K562 (cell line): ENCODE measurements at regions not wholly inside any gene's neighbourhood (a gene's known extent, or its start where the extent isn't known, plus 50 kb on each side); places are given as distances from the start of the nearest gene placed in this dataset.
A peak's percentile ranks its signal among the peaks of the same experiment; 100 is the strongest.

ENCODE experiments used
- CBFA2T2 ChIP-seq: fragments of 450-650 bp; conservative IDR thresholded peaks from 2 replicates; pipeline ENCODE4 v1.6.1; 2017; ENCODE audit warnings: mild to moderate bottlenecking
- CHD1 ChIP-seq: fragments of 200-600 bp; sonication (generic); IDR thresholded peaks from one replicate; pipeline ENCODE4 v1.6.1; 2012; ENCODE audit warnings: mild to moderate bottlenecking, moderate library complexity, low read length, inconsistent platforms
- CREB1 ChIP-seq, 2 experiments: sonication (generic) in 1 of 2; formaldehyde crosslinking in 1 of 2; IDR thresholded peaks; 2 replicates each; pipeline versions ENCODE4 v1.6.1 to v1.8.0; 2012 to 2022; ENCODE audit warnings: inconsistent platforms in 1 of 2, mild to moderate bottlenecking in 1 of 2, missing genetic modification reagents in 1 of 2, moderate library complexity in 1 of 2
- E2F3 ChIP-seq: fragments of 250-450 bp; sonication (Bioruptor Pico); IDR thresholded peaks from 2 replicates; pipeline ENCODE4 v1.4.0; 2020; ENCODE audit warnings: mild to moderate bottlenecking
- ELF4 ChIP-seq: fragments of 450-650 bp; formaldehyde crosslinking; IDR thresholded peaks from 2 replicates; pipeline ENCODE4 v1.4.0; 2022; ENCODE audit warnings: missing genetic modification characterization
- FIP1L1 ChIP-seq: fragments of 200-400 bp; formaldehyde crosslinking; IDR thresholded peaks from 2 replicates; pipeline ENCODE4 v1.6.1; 2018; ENCODE audit warnings: mild to moderate bottlenecking, low read depth, low read length; ENCODE audit not compliant: poor library complexity, severe bottlenecking
- FOS ChIP-seq: IDR thresholded peaks from 3 replicates; pipeline ENCODE4 v1.6.1; 2011; ENCODE audit not compliant: insufficient read length; ENCODE audit errors: extremely low read depth
- FOXK2 ChIP-seq, 2 experiments: fragments of 450-650 bp; IDR thresholded peaks in 1 of 2; conservative IDR thresholded peaks in 1 of 2; 2 replicates each; pipeline ENCODE4 v1.6.1; 2016; ENCODE audit warnings: low read depth in 2 of 2, mild to moderate bottlenecking in 1 of 2
- NFE2L1 ChIP-seq: fragments of 450-650 bp; IDR thresholded peaks from 2 replicates; pipeline ENCODE4 v1.6.1; 2016; ENCODE audit warnings: missing genetic modification characterization, low read depth, mild to moderate bottlenecking, missing compliant biosample characterization, moderate library complexity, borderline replicate concordance
- POLR3G ChIP-seq: IDR thresholded peaks from 2 replicates; pipeline ENCODE4 v1.6.1; 2011; ENCODE audit not compliant: insufficient read length, insufficient replicate concordance; ENCODE audit errors: extremely low read depth
- ZFP36 ChIP-seq: fragments of 150-350 bp; IDR thresholded peaks from 2 replicates; pipeline ENCODE4 v1.6.1; 2018; ENCODE audit warnings: low read length, low read depth; ENCODE audit not compliant: partially characterized antibody
- ZKSCAN3 ChIP-seq: fragments of 250-450 bp; sonication (Bioruptor Pico); IDR thresholded peaks from 2 replicates; pipeline ENCODE4 v1.4.0; 2020
- ZNF444 ChIP-seq: fragments of 250-450 bp; sonication (Bioruptor Pico); IDR thresholded peaks from 2 replicates; pipeline ENCODE4 v1.4.0; 2020; ENCODE audit warnings: mild to moderate bottlenecking, moderate library complexity
- ZNF551 ChIP-seq: fragments of 250-450 bp; sonication (Bioruptor Pico); IDR thresholded peaks from 2 replicates; pipeline ENCODE4 v1.5.0; 2021; ENCODE audit warnings: mild to moderate bottlenecking, moderate library complexity
- TF ChIP-seq, protein P1 (sequence below): sonication (generic); IDR thresholded peaks from 2 replicates; pipeline ENCODE4 v1.6.1; 2016
- TF ChIP-seq, protein P2 (sequence below): sonication (generic); formaldehyde crosslinking; IDR thresholded peaks from 2 replicates; pipeline ENCODE4 v1.8.1; 2022; ENCODE audit warnings: missing genetic modification reagents
- TF ChIP-seq, protein P3 (sequence below): sonication (generic); formaldehyde crosslinking; IDR thresholded peaks from 2 replicates; pipeline ENCODE4 v1.8.0; 2022; ENCODE audit warnings: mild to moderate bottlenecking, missing genetic modification reagents
- TF ChIP-seq, protein P4 (sequence below): sonication (generic); formaldehyde crosslinking; IDR thresholded peaks from 2 replicates; pipeline ENCODE4 v1.8.0; 2022; ENCODE audit warnings: missing genetic modification reagents, mild to moderate bottlenecking, borderline replicate concordance
- TF ChIP-seq, protein P5 (sequence below): sonication (generic); formaldehyde crosslinking; IDR thresholded peaks from 2 replicates; pipeline ENCODE4 v1.8.1; 2023; ENCODE audit warnings: missing genetic modification reagents, mild to moderate bottlenecking, borderline replicate concordance

DNA sequence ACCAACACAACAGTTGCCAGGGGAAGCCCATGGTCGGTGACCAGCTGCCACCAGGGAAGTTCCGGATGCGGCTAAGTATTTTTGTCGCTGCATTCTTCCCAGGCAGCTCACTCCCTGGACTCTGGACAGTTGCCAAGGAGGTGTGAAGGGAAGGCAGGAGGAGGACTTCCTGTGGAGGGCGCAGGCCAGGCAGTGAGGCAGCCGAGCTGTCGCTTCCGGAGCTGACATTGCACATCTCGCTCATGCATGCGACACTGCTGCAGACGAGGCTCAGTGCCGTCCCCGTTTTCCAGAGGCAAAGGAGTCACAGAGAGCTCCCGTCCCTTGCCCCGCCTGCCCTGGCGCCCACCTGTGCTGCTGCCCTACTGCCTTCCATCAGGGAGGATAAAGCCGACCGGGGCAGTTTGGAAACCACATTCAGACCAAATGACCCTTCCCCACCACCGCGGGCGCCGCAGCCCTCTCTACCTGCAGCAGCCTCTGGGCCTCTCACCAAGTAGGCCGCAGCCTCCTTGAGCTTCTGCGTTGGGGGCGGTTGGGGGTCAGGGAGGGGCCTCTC is 81.4 kb downstream of the NENF start (continued):
- TF ChIP-seq ZNF551 (CRISPR knock-in tag) (no peak), ELF4 (CRISPR knock-in tag) (no peak), POLR3G (no peak), ZFP36 (peak; percentile 57), FIP1L1 (no peak), CREB1 (IDR thresholded peaks at IDR 0.05) (no peak), CREB1 (CRISPR knock-in tag; IDR thresholded peaks at IDR 0.05) (0 out of 2 replicates have a peak, but pooled peaks have one; percentile 21), FOXK2 (conservative IDR thresholded peaks at IDR 0.05 in 1 of 2, IDR thresholded peaks at IDR 0.05 in 1 of 2; ENCODE audit: low read depth in 2 of 2) (no peak), ZNF444 (no peak), E2F3 (CRISPR knock-in tag) (no peak), CBFA2T2 (no peak), ZKSCAN3 (no peak), CHD1 (no peak), NFE2L1 (no peak), FOS (no peak)
- TF ChIP-seq, protein P1, sequence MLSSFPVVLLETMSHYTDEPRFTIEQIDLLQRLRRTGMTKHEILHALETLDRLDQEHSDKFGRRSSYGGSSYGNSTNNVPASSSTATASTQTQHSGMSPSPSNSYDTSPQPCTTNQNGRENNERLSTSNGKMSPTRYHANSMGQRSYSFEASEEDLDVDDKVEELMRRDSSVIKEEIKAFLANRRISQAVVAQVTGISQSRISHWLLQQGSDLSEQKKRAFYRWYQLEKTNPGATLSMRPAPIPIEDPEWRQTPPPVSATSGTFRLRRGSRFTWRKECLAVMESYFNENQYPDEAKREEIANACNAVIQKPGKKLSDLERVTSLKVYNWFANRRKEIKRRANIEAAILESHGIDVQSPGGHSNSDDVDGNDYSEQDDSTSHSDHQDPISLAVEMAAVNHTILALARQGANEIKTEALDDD: no peak
- TF ChIP-seq, protein P2, sequence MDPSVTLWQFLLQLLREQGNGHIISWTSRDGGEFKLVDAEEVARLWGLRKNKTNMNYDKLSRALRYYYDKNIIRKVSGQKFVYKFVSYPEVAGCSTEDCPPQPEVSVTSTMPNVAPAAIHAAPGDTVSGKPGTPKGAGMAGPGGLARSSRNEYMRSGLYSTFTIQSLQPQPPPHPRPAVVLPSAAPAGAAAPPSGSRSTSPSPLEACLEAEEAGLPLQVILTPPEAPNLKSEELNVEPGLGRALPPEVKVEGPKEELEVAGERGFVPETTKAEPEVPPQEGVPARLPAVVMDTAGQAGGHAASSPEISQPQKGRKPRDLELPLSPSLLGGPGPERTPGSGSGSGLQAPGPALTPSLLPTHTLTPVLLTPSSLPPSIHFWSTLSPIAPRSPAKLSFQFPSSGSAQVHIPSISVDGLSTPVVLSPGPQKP (CRISPR knock-in tag): no peak
- TF ChIP-seq, protein P3, sequence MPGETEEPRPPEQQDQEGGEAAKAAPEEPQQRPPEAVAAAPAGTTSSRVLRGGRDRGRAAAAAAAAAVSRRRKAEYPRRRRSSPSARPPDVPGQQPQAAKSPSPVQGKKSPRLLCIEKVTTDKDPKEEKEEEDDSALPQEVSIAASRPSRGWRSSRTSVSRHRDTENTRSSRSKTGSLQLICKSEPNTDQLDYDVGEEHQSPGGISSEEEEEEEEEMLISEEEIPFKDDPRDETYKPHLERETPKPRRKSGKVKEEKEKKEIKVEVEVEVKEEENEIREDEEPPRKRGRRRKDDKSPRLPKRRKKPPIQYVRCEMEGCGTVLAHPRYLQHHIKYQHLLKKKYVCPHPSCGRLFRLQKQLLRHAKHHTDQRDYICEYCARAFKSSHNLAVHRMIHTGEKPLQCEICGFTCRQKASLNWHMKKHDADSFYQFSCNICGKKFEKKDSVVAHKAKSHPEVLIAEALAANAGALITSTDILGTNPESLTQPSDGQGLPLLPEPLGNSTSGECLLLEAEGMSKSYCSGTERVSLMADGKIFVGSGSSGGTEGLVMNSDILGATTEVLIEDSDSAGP: peak; percentile 51; the same call in 1 of the 2 replicates
- TF ChIP-seq, protein P4, sequence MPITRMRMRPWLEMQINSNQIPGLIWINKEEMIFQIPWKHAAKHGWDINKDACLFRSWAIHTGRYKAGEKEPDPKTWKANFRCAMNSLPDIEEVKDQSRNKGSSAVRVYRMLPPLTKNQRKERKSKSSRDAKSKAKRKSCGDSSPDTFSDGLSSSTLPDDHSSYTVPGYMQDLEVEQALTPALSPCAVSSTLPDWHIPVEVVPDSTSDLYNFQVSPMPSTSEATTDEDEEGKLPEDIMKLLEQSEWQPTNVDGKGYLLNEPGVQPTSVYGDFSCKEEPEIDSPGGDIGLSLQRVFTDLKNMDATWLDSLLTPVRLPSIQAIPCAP (CRISPR knock-in tag): no peak
- TF ChIP-seq, protein P5, sequence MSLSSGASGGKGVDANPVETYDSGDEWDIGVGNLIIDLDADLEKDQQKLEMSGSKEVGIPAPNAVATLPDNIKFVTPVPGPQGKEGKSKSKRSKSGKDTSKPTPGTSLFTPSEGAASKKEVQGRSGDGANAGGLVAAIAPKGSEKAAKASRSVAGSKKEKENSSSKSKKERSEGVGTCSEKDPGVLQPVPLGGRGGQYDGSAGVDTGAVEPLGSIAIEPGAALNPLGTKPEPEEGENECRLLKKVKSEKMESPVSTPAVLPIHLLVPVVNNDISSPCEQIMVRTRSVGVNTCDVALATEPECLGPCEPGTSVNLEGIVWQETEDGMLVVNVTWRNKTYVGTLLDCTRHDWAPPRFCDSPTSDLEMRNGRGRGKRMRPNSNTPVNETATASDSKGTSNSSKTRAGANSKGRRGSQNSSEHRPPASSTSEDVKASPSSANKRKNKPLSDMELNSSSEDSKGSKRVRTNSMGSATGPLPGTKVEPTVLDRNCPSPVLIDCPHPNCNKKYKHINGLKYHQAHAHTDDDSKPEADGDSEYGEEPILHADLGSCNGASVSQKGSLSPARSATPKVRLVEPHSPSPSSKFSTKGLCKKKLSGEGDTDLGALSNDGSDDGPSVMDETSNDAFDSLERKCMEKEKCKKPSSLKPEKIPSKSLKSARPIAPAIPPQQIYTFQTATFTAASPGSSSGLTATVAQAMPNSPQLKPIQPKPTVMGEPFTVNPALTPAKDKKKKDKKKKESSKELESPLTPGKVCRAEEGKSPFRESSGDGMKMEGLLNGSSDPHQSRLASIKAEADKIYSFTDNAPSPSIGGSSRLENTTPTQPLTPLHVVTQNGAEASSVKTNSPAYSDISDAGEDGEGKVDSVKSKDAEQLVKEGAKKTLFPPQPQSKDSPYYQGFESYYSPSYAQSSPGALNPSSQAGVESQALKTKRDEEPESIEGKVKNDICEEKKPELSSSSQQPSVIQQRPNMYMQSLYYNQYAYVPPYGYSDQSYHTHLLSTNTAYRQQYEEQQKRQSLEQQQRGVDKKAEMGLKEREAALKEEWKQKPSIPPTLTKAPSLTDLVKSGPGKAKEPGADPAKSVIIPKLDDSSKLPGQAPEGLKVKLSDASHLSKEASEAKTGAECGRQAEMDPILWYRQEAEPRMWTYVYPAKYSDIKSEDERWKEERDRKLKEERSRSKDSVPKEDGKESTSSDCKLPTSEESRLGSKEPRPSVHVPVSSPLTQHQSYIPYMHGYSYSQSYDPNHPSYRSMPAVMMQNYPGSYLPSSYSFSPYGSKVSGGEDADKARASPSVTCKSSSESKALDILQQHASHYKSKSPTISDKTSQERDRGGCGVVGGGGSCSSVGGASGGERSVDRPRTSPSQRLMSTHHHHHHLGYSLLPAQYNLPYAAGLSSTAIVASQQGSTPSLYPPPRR (CRISPR knock-in tag): no peak
